ENCODE measurements at regions not wholly inside any gene's neighbourhood (a gene's known extent, or its start where the extent isn't known, plus 50 kb on each side); places are given as distances from the start of the nearest gene placed in this dataset.
"Not testable (repeated sequence)": the region's sequence is repeated elsewhere in the genome, so short reads cannot be mapped to it uniquely, and the experiment has no call there.

- H3K27ac Mint-ChIP-seq: no peak overlapping the region
- no peaks in the 10 kb centered on the region for H3K4me1 Mint-ChIP-seq
- no peak for ATAC-seq
Measured at GRCh38 chr3:6448011-6448410, 412.9 kb upstream of the GRM7 start.

GRCh38 chr3:6449099-6449498 is 411.8 kb upstream of the GRM7 start:
- ATAC-seq: no peak
- peaks cover 2% of the 10 kb centered on the region for H3K9me3 Mint-ChIP-seq (ENCODE audit: low read depth)
- H3K27ac Mint-ChIP-seq: no peak overlapping the region
- no peak for DNase-seq
- H3K4me3 Mint-ChIP-seq: no peak overlapping the region
- no peaks in the 10 kb centered on the region for H3K27me3 Mint-ChIP-seq
- CTCF ChIA-PET: no interaction called here
- no peaks in the 10 kb centered on the region for H3K4me1 Mint-ChIP-seq
- no peaks in the 10 kb centered on the region for H3K36me3 Mint-ChIP-seq

More at GRCh38 chr3:6448011-6448410, 412.9 kb upstream of the GRM7 start:
- peaks cover 2% of the 10 kb centered on the region for H3K9me3 Mint-ChIP-seq (ENCODE audit: low read depth)
- H3K27me3 Mint-ChIP-seq: no peaks in the 10 kb centered on the region
- H3K36me3 Mint-ChIP-seq: no peaks in the 10 kb centered on the region
- CTCF ChIA-PET: no interaction called here
- DNase-seq: no peak
- H3K4me3 Mint-ChIP-seq: no peak overlapping the region

GRCh38 chr3:6452974-6453373 is 407.9 kb upstream of the GRM7 start:
- DNase-seq (no peak), ATAC-seq (no peak)
- Mint-ChIP-seq H3K4me3 (no peak overlapping the region), H3K9me3 (ENCODE audit: low read depth) (no peaks in the 10 kb centered on the region), H3K27ac (no peak overlapping the region), H3K27me3 (no peaks in the 10 kb centered on the region), H3K36me3 (no peaks in the 10 kb centered on the region), H3K4me1 (no peaks in the 10 kb centered on the region)
- CTCF ChIA-PET: no interaction called here

DNA sequence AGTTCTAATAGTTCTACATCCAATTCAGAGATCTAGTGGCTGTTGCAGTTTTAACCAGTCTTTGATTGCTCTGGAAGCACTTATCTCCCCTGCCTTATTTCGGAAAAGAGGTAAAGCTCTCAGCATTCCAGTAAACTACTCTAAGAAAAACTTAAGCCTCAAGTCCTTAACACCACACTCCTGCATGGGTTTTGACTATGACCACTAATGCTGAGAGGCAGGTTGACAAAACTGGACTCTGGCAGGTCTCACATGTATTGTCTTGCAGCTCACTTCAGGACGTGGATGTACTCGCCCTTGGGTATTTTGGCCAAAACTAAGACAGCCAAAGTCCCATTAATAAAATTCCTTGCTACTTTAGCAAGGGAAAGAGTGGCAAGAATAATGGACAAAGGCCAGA is 405.9 kb upstream of the GRM7 start:
- no peaks in the 10 kb centered on the region for H3K9me3 Mint-ChIP-seq (ENCODE audit: low read depth)
- H3K36me3 Mint-ChIP-seq: no peaks in the 10 kb centered on the region
- H3K27ac Mint-ChIP-seq: no peak overlapping the region
- DNase-seq: no peak
- H3K4me3 Mint-ChIP-seq: no peak overlapping the region
- ATAC-seq: no peak
- H3K27me3 Mint-ChIP-seq: no peaks in the 10 kb centered on the region
- CTCF ChIA-PET: no interaction called here
- H3K4me1 Mint-ChIP-seq: no peaks in the 10 kb centered on the region

- no peak overlapping the region for H3K27ac Mint-ChIP-seq
- H3K9me3 Mint-ChIP-seq (ENCODE audit: low read depth): peaks cover 6% of the 10 kb centered on the region
- H3K36me3 Mint-ChIP-seq: no peaks in the 10 kb centered on the region
- CTCF ChIA-PET: no interaction called here
- H3K4me1 Mint-ChIP-seq: no peaks in the 10 kb centered on the region
- no peak overlapping the region for H3K4me3 Mint-ChIP-seq
- H3K27me3 Mint-ChIP-seq: no peaks in the 10 kb centered on the region
- ATAC-seq (no peak), DNase-seq (no peak)
Measured at GRCh38 chr3:6467186-6467585, 393.7 kb upstream of the GRM7 start.

- no peaks in the 10 kb centered on the region for H3K36me3 Mint-ChIP-seq
- H3K27ac Mint-ChIP-seq: no peak overlapping the region
- peaks cover 4% of the 10 kb centered on the region for H3K9me3 Mint-ChIP-seq (ENCODE audit: low read depth)
- no peaks in the 10 kb centered on the region for H3K4me1 Mint-ChIP-seq
- no peaks in the 10 kb centered on the region for H3K27me3 Mint-ChIP-seq
- H3K4me3 Mint-ChIP-seq: no peak overlapping the region
- DNase-seq (no peak), ATAC-seq (no peak)
- CTCF ChIA-PET: no interaction called here
Measured at GRCh38 chr3:6468589-6468988, 392.3 kb upstream of the GRM7 start.

DNA sequence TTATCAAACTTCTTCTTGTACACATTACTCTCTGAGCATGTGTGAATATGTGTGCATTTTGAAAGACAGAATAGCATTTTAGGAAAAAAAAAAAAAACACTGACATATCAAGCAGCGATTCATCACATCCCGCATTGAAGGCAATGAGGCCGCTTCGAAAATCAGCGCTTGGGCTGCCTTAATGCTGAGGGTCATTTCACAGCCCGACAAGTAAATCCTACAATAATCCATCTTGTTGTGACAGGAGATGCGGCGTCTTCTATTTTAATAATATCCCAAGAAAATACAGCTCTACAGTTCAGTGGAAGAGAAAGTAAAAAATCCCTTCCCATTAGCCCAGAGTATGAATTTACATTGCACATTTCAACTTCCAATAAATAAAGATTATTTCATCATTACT is 389.2 kb upstream of the GRM7 start:
- H3K36me3 Mint-ChIP-seq: no peaks in the 10 kb centered on the region
- H3K27me3 Mint-ChIP-seq: no peaks in the 10 kb centered on the region
- no peak overlapping the region for H3K27ac Mint-ChIP-seq

DNA sequence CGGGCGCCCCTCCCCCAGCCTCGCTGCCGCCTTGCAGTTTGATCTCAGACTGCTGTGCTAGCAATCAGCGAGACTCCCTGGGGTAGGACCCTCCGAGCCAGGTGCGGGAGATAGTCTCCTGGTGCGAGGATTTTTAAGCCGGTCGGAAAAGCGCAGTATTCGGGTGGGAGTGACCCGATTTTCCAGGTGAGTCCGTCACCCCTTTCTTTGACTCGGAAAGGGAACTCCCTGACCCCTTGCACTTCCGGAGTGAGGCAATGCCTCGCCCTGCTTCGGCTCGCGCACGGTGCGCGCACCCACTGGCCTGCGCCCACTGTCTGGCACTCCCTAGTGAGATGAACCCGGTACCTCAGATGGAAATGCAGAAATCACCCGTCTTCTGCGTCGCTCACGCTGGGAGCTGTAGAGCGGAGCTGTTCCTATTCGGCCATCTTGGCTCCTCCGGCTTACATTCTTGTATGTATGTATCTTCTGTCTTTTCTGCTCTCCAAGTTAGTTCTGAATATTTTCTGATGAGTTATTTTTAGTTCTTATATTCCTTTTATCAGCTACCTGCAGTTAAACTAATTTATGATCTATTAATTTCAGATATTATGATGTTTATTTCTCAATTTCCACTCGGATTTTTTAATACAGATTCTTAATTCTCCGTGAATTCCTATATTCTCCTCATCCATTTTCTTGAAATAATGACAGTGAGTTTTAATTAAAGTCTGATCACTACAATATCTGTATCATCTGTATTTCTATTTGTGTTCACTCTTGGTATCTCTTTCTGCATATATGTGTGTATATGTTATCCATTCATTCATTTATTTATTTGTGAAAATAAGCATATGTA is 370.2 kb upstream of the GRM7 start:
- H3K4me1 Mint-ChIP-seq; H3K36me3 Mint-ChIP-seq; CTCF ChIA-PET; ATAC-seq; DNase-seq; H3K27me3 Mint-ChIP-seq; H3K27ac Mint-ChIP-seq; H3K4me3 Mint-ChIP-seq; H3K9me3 Mint-ChIP-seq (ENCODE audit: low read depth): not testable (repeated sequence)

More for the DNA sequence above, 389.2 kb upstream of the GRM7 start:
- ATAC-seq (no peak), DNase-seq (no peak)
- CTCF ChIA-PET: no interaction called here
- peaks cover 7% of the 10 kb centered on the region for H3K9me3 Mint-ChIP-seq (ENCODE audit: low read depth)
- no peak overlapping the region for H3K4me3 Mint-ChIP-seq
- H3K4me1 Mint-ChIP-seq: no peaks in the 10 kb centered on the region

DNA sequence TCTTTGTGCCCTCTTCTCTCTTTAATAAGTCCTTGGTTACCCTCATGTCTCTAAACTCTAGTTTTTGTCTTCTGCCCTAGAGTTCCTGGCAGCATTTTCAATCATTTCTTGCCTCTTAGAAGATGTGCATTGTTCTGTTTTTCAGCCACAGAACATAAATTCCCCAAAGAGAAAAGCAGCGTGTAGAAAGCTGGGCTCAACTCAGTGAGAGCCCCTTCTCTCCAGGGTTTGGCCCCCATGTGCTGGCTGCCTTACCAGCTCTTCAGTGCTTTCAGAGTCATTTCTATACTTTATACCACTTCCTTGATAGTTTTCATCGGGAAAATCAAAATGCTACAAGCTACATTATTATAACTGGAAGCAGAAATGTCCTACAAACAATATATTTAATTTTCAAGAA is 369.1 kb upstream of the GRM7 start:
- H3K4me1 Mint-ChIP-seq: no peaks in the 10 kb centered on the region
- DNase-seq (no peak), ATAC-seq (no peak)
- peaks cover 2% of the 10 kb centered on the region for H3K9me3 Mint-ChIP-seq (ENCODE audit: low read depth)
- no peak overlapping the region for H3K4me3 Mint-ChIP-seq
- no peak overlapping the region for H3K27ac Mint-ChIP-seq
- no peaks in the 10 kb centered on the region for H3K27me3 Mint-ChIP-seq
- no peaks in the 10 kb centered on the region for H3K36me3 Mint-ChIP-seq
- CTCF ChIA-PET: no interaction called here

DNA sequence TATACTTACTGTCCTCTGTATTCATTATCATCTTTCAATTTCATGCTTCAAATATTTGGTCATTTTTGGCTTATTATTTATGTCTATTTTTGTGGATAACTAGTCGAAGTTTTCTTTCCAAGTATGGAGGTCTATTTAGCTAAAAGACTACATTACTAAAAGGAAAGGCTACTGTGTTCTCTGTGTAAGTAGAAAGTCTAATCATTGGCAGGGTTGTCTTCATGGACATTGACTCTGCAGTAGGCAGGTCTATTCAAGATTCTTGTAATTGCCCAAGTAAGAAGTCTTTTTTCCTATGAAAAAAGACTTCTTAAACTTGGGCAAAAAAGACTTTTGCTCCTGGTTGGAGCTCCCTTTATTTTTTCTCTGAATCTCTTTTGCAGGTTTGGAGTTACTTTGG is 368.6 kb upstream of the GRM7 start:
- no peaks in the 10 kb centered on the region for H3K4me1 Mint-ChIP-seq
- ATAC-seq (no peak), DNase-seq (no peak)
- CTCF ChIA-PET: no interaction called here
- H3K27ac Mint-ChIP-seq: no peak overlapping the region
- H3K4me3 Mint-ChIP-seq: no peak overlapping the region
- H3K36me3 Mint-ChIP-seq: no peaks in the 10 kb centered on the region
- H3K9me3 Mint-ChIP-seq (ENCODE audit: low read depth): peaks cover 2% of the 10 kb centered on the region
- H3K27me3 Mint-ChIP-seq: no peaks in the 10 kb centered on the region

DNA sequence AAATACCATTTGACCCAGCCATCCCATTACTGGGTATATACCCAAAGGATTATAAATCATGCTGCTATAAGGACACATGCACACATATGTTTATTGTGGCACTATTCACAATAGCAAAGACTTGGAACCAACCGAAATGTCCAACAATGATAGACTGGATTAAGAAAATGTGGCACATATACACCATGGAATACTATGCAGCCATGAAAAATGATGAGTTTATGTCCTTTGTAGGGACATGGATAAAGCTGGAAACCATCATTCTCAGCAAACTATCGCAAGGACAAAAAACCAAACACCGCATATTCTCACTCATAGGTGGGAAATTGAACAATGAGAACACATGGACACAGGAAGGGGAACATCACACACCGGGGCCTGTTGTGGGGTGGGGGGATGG is 362.0 kb upstream of the GRM7 start:
- CTCF ChIA-PET, H3K27ac Mint-ChIP-seq, H3K4me1 Mint-ChIP-seq, H3K27me3 Mint-ChIP-seq, DNase-seq, H3K36me3 Mint-ChIP-seq, ATAC-seq, H3K4me3 Mint-ChIP-seq: not testable (repeated sequence)
- H3K9me3 Mint-ChIP-seq (ENCODE audit: low read depth): peaks cover 13% of the 10 kb centered on the region

- no peak for ATAC-seq
- H3K4me1 Mint-ChIP-seq: no peaks in the 10 kb centered on the region
- H3K9me3 Mint-ChIP-seq (ENCODE audit: low read depth): peaks cover 15% of the 10 kb centered on the region
- no peak overlapping the region for H3K4me3 Mint-ChIP-seq
- CTCF ChIA-PET: no interaction called here
- no peaks in the 10 kb centered on the region for H3K27me3 Mint-ChIP-seq
- no peak overlapping the region for H3K27ac Mint-ChIP-seq
- DNase-seq: no peak
- H3K36me3 Mint-ChIP-seq: no peaks in the 10 kb centered on the region
Measured at GRCh38 chr3:6504347-6504746, 356.6 kb upstream of the GRM7 start.

- H3K4me1 Mint-ChIP-seq: no peaks in the 10 kb centered on the region
- DNase-seq: no peak
- no peak overlapping the region for H3K27ac Mint-ChIP-seq
- H3K36me3 Mint-ChIP-seq: no peaks in the 10 kb centered on the region
- H3K9me3 Mint-ChIP-seq (ENCODE audit: low read depth): peaks cover 12% of the 10 kb centered on the region
- CTCF ChIA-PET: no interaction called here
- H3K4me3 Mint-ChIP-seq: no peak overlapping the region
- no peak for ATAC-seq
- no peaks in the 10 kb centered on the region for H3K27me3 Mint-ChIP-seq
Measured at GRCh38 chr3:6504834-6505233, 356.1 kb upstream of the GRM7 start.

DNA sequence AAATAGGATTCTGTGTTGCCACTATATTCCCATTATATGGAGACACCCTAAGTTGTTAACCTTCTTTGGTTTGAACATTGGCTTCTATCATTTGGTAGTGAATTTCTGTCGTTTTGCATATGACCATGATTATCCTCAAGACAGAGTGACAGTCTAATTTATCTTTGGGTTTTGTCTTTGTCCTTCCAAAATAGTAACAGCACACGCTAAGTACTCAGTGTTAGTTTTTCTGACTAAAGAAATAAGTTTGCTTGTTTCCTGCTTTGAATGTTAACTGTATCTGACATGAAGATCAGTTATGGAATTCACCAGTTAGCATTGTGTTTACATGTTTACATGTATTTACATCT is 352.5 kb upstream of the GRM7 start:
- Mint-ChIP-seq H3K27me3 (no peaks in the 10 kb centered on the region), H3K27ac (no peak overlapping the region), H3K4me1 (no peaks in the 10 kb centered on the region), H3K36me3 (no peaks in the 10 kb centered on the region), H3K9me3 (ENCODE audit: low read depth) (peaks cover 2% of the 10 kb centered on the region), H3K4me3 (no peak overlapping the region)
- CTCF ChIA-PET: no interaction called here
- DNase-seq (no peak), ATAC-seq (no peak)

- Mint-ChIP-seq H3K36me3 (no peaks in the 10 kb centered on the region), H3K27me3 (no peaks in the 10 kb centered on the region), H3K9me3 (ENCODE audit: low read depth) (peaks cover 2% of the 10 kb centered on the region), H3K4me3 (no peak overlapping the region), H3K27ac (no peak overlapping the region), H3K4me1 (no peaks in the 10 kb centered on the region)
- DNase-seq (no peak), ATAC-seq (no peak)
- CTCF ChIA-PET: no interaction called here
Measured at GRCh38 chr3:6509576-6509975, 351.3 kb upstream of the GRM7 start.

Measured in activated CD8-positive, alpha-beta memory T cell treated with anti-CD3 and anti-CD28 coated beads, Interleukin-2, amount 10 ng/mL, durations not matched to agents 7 days and 5 days (primary cell).